ENCODE measurements at regions not wholly inside any gene's neighbourhood (a gene's known extent, or its start where the extent isn't known, plus 50 kb on each side); places are given as distances from the start of the nearest gene placed in this dataset.

GRCh38 chr1:208917281-208917680 is 666.2 kb upstream of the CAMK1G start:
- TF ChIP-seq CTCF (IDR thresholded peaks at IDR 0.05), result no peak
- no peak for TF ChIP-seq POLR2AphosphoS5 (IDR thresholded peaks at IDR 0.05; ENCODE audit: insufficient read depth in 1 of 2, low read depth in 1 of 2)
